Left hindlimb (tissue), 1 donor: ENCODE measurements at regions not wholly inside any gene's neighbourhood (a gene's known extent, or its start where the extent isn't known, plus 50 kb on each side); places are given as distances from the start of the nearest gene placed in this dataset.

Source experiments
- DNase-seq: peaks from one replicate; pipeline ENCODE4 v3.0.0-alpha.2; 2018

DNA sequence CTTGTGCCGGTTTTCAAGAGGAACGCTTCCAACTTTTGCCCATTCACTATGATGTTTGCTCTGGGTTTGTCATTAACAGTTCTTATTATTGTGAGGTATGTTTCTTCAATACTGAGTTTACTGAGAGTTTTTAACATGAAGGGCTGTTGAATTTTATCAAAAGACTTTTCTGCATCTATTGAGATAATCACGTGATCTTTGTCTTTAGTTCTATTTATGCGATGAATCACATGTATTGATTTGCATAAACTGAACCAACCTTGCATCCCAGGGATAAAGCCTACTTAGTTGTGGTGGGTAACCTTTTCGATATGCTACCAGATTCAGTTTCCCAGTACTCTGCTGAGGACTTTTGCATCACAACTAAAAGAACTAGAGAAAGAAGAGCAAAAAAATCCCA is 318.0 kb downstream of the GASK1B start:
- no peak for DNase-seq

DNA sequence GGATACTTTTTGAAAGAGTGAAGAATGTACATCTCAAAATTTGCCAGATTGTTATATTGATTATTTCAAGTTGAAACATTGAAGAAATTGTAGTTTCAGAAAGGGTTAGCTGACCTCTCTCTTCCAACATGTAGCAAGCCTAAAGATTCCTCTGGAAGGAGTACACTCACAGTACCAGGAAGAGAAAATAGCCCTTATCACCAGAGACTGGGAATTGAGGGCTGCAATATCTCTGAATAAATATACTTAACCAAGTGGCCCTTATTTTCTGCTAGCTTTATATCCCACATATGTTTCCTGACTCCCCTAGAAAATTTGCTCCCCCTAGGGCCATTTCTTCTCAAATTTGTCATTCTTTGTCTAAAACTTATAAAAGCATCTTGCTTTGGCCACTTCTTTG is 332.2 kb downstream of the GASK1B start:
- DNase-seq, result no peak

DNA sequence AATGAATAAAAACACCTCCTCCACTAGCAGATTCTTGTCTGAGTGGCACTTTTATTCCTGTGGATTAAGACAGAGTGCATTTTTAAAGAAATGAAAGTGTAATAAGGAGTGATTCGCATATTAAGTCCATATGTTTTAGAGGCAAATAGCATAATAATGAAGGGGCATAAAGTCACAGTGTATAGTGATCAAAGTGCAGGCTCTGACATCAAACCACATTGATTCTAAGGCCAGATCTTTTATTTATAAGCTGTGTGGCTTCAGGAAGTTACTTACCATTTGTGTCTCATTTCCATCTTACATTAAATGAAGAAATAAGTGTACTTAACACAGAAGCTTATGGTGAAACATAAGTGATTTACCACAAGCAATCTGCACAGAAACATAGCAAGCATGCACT is 332.8 kb downstream of the GASK1B start:
- DNase-seq, result no peak

DNA sequence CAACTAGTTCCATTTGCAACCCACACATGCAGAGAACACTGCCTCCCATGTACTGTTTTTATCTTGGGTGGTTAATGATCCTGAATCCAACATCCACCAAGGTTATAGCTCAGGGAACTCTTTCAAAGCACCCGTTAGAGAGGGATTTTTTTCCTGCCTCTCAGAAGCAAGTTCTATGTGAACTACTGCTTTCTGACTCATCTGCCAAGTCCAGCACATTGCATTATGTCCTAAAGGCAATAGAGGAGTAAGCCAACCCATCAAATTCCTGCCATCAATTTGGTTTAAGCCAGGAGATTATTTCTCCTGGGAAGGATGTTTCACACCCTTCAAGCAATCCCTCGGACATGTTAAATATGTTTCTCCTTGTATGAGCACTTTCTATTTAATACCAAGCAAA is 334.5 kb downstream of the GASK1B start:
- DNase-seq, result no peak

DNA sequence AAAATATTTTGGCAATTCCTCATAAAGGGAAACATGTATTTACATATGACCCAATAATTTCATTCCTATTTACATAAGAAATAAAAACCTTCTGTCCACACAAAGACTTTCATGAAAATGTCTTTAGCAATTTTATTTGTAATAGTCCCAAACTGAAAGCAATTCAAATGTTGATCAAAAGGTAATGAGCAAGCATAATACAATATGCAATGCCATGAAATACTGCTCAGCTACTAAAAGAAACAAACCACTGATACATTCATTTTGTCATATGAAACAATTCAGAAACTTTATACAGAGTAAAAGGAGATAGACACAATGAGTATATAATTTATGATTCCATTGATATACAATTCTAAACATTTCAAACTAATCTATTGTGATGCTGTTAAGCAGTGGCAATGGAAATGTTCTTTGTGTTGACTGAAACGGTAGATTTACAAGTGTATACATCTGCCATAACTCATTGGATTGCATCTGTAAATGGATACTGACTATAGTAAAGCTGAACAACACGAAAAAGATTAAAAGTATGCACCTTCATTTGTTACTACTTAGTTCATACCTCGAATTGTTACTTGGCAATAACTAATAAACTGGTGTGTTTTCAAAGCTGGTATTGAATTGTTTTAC is 335.6 kb downstream of the GASK1B start:
- DNase-seq, result no peak

DNA sequence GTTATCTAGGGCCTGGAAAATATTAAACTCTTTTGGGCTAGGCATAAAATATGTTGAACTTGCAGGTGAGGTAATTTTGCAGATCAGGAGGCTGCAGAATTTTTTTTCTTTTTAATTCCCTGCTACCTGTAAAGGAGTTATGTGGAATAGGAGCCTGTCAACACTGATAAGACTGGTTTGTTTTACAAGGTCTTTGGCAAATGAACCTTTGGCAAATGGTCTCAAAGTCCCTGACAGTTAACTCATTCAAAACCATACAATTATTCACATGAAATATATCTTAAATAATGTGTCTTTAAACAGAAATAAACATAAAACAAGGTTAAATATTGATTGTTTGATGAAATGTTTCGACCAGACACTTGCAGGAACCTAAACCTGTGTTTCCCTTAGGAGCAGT is 340.2 kb downstream of the GASK1B start:
- no peak for DNase-seq

DNA sequence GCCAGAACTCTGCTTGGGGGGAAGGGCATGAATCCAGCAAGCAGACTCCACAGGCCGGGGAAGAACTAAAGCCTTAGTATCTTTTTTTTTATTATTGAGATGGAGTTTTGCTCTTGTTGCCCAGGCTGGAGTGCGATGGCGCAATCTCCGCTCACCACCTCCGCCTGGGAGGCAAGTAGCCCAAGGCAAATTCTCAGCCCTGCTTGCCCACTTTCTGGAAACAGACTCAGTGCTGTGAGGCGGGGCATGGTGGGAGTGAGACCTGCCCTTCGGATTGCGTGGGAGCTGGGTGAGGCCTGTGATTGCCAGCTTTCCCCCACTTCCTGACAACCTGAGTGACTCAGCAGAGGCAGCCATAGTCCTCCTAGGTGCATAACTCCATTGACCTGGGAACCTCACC is 348.8 kb downstream of the GASK1B start:
- no peak for DNase-seq

DNA sequence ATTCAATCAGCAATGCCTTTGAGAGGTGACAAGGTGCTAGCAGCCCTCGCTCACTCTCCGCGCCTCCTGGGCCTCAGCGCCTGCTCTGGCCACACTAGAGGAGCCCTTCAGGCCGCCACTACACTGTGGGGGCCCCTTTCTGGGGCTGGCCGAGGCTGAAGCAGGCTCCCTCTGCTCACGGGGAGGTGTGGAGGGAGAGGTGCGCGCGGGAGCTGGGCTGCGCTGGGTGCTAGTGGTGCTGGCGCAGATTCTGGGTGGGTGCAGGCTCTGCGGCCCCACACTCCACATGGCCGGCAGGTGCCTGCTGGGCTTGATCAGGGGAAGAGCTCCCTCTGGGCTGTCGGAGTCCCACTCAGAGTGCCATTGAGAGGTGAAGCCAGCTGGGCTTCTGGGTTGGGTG is 351.0 kb downstream of the GASK1B start:
- no peak for DNase-seq

DNA sequence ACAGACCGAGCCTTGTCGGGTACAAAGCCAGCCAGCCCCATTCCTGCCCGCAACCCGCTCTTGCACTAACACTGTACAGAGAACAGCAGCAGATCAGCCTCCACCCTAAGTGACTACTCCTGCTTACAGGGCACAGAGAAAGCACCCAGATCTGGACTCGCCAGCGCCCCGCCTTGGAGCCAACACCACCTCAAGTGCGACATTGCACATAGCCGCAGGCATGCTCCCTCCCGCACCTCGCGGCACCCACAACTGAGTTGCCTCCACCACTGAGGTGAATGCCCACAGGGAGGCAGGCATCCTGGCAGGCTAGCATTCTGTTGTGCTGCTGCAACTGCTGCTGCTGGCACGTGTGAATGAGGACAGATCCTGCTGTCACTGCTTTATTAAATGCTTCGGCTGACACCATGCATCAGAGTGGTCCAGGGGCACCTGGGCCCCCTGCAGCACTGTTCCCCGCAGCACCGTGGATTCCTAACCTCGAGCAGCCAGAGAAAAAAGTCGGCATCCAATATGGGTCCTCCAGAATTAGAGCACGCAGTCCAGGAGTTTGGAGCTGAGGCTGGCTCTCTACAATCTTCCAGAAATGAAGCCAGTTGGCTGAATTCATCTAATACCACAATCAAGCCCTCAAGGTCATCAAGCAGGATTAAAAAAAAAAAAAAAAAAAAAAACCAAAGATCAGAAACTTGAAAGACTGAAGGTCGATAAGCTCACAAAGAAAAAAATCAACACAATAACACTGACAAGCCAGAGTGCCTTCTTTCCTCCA is 352.9 kb downstream of the GASK1B start:
- no peak for DNase-seq

DNA sequence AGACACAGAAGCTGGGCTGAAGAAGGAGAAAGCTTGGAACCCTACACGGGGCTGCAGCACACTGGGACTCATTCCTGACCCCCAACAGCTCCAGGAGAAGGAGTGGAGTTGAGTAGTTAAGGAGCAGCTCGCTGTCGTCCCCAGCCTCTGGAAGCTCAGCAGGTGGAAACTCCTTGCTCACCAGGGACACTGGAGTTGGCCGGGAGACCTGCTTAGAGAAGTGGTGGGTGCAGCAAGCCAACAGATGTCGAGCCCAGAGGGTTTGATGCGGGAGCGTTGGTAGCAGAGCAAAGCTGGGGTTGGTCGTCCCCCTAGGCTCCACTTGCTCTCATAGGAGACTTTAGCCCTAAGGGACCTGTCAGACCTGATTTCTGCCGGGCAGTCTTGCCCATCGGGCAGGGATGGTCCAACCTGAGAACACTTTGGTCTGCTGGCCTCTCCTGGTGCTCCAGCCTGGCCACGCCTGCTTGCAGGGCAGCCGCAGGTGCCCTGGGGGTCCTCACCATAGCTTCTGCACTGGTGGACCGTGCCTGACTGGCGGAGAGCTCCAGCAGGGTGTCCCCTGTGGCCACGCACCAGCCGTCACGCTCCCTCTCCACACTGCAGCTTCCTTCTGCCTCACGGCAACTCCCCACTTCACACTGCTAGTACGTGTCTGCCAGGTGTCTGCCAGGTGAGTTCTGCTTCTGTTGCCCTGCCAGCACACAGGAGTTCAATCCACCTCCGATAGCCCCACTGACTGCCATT is 353.7 kb downstream of the GASK1B start:
- DNase-seq, result no peak

DNA sequence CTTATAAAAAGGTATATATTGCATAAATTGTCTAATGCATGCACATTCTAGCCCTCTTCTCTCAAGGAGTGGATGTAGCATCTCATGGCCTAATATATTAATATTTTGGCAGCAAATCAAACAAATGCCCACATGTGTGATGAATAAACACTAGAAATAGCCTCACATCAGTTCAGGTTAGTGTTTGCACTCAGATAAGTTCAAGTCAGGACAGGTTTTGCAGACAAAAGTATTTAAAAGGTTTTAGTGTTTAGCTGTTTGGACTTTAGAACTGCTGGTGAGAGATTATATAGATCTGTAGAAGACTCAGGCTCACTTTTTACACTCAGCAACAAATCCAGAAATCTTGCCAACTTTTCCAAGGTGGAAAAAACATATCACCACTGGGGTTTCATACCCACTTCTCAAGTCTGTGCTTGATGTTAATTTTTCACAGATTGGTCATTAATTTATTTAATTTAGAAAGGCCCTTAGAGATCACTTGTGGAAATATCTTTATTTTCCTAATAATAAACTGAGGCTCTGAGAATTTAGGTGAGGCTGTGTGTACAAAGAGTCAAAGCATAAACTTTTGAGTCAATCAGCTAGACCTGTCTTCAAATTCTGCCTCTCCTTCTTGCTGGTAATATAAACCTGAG is 362.6 kb downstream of the GASK1B start:
- DNase-seq, result no peak

DNA sequence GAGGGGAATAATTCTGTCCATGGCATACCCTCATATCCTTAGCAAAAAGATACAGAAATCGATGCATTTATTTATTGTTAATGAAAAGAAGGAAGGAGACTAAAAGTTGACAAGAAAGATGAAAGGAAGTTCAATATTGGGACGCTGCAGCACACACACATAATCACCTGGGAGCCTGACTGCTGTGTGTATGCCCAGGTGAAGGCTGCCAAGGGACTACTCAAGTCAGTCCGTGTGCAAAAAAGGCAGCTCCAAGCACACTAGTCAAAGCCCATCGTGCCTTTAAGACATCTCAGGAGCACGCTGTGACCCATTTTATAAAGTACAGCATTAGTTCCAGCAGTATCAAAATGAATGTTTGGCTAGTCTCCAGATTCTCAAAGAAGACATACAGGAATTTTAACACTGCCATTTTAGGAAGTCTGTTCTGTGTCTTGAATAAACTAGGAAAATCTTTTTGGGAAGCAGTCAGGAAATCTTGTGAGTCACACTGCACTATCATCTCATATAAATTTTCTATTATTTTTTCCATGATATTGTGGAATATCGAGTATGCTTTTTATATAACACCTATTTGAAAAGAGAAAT is 363.9 kb downstream of the GASK1B start:
- no peak for DNase-seq

DNA sequence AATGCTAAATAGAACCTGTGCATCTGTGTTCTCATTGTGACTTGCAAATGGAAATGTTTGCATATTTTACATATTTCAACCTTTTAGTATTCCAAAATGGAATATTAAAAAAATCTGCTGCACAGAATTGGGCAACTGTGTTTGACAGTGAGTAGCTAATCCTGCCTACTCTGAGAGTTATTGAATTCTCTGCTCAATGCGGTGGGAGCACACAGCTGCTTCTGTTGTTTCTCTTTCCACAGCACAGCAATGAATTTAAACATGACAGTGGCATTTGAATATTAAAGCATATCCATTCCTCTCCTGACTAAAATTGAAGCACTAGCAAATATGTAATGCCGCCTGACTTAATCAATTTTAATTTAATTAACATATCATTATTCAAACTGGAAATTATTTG is 366.6 kb downstream of the GASK1B start:
- DNase-seq, result no peak

DNA sequence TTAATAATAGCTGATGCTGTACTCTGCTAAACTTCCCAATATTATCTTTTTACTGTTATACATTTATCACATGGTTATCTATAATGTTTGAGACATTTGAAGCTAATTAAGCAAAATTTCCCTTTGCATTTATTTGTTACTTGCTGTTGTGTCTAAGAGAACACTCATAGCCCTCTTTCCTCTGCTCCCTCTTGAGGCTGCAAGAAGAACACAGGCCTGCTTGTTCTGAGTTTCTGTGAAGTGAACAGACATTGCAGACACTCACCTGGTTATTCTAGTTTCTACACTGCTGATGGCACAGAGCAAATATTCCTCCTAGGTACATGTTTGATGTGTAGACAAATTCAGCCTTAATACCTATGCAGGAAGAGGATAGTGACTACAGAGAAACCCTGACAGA is 367.8 kb downstream of the GASK1B start:
- DNase-seq, result no peak

DNA sequence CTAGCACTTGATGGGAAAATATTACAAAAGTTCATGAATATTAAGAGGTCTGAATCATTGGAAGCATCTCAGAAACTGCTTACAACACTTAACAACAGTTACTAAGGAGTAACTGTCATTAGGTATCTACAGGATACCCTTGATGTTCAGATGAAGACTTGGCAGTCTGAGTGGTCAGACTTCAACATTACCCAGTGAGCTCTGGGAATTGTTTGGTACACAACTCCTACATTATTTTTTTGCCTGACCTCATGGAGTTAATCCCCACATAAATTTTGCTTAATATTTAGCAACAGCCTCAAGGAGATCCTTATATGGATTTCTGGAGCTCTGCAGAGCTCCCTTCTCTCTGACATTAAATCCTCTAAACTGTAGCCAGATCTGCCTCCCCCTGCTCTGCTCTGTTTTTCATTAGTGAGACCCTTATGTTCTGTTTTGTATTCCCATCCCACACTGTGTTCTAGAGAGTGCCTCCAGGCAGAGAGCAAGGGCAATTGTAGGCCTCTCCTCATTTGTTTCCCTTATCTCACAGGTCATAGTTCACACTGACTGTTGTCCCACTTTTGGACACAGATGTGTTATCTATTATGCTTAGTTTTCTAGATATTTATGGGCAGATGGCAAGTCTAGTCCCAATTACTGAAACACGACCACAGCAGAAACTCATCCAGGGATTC is 368.8 kb downstream of the GASK1B start:
- no peak for DNase-seq

DNA sequence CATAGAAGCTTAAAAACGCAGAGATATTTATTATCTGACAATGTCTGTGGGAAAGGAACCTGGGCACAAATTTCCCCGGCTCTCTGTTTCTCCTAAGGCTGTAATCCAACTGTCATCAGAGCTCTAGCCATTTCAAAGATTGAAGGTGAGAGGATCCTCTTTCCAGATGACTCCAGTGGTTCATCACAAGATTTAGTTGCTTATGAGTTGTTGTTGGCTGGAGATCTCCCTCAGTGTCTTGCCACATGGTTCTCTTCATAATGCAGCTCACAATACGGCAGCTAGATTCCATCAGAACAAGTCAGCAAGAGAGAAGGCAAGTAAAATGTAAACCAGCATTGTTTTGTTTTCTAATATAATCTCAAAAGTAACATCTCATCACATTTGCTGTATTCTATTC is 369.4 kb downstream of the GASK1B start:
- no peak for DNase-seq

DNA sequence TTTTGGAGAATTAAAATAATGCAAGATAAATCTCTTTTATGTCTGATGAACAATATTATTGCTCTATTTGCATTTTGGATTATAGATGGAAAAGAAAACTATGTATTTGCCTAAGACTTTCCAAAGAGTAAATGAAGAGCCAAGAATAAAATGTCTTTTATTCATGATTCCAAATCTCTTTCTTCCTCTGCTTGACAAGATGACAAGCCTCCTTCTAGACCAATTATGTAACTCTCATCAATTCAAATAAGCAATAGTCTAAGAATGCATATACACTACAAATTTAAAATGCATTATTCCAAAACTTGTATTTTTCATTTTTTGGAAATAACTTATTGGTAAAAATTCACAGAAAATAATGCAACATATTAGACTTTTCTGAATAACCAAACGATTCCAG is 377.3 kb downstream of the GASK1B start:
- DNase-seq, result no peak

DNA sequence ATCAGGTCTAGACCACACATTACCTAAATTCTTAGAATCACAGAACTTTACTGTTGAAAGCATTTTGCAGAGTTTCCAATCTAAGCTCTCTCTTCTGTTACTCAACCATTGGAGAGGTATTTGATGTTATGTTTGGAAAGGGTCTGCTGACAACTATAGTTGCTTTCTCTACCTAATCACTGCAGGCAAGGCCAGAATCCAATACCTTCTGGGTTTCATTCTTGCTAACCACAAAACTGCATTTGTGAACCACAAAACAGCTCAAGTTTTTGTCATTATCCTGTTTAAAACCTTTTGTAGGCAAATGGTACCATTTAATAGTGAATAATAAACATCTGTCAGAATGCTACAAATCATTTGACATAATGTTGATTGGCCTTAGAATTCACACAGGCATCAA is 380.1 kb downstream of the GASK1B start:
- no peak for DNase-seq

DNA sequence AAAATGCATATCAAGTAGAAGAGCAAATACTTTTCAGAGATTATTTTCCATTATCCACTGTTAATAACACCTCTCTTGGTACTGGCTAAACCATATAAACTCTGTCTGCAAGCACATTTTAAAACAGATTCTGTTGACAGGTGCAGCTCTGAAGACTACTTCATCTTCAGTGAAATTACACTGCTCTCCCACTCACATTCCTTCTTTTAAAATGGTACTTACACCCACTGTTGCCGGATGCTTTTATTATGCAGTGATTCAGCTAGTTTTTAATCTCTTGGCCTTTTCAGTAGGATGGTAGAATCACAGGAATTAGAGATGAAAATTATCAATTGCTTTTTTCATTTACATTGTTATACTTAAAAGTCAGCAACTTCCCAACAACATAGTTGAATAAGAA is 381.6 kb downstream of the GASK1B start:
- DNase-seq, result no peak

DNA sequence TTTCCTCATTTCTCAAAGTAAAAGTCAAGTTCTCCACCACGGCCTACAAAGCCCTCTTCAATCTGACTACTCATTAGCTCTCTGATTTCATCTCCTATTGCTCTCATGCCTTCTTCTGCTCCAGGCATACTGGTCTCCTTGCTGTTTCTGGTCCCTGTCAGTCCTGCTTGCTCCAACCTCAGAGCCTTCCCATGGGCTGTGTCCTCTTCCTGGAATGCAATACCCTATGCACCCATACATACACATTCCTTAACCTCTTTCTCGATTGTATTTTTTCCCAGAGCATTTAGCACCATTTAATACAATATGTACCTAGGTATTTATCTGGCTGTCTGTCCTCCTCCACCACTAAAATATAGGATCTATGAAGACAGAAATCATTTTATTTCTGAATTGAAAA is 385.2 kb downstream of the GASK1B start:
- DNase-seq, result no peak

DNA sequence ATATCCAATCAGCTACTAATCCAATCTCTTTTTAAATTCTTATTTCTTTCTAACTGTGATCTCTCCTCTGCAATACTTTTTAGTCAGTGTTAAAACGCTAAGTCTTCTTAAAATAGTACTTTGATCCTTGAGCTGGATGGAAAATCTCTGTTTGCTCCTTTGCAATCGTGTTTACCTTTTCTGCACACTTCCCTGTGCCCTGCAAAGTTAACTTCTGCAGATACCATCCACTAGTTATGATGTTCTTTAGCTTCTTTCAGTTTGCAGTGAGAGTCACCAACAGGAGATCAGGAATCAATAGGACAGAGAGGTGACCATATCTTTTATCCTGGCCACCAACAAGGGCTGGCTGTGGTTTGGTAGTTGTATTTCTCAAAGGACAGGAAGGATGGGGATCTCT is 391.5 kb downstream of the GASK1B start:
- DNase-seq, result no peak

DNA sequence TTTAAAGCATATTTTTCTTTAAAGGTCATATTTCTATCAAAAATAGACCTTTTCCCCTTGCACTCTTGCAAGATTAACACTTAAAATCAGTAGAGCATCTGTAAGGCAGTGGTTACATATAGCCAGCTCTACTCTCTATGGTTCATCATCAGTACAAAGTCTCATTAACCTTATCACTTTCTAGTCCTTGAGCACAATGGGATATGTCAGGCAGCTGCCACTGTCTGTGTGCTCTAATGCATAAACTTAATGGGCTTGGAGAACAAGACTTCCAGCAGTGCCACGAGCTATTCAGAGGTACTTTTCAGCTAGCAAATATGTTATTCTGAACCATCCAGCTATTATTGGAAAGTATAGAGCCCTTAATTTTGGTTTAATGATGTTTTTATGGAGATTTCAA is 393.7 kb downstream of the GASK1B start:
- DNase-seq, result no peak
